HG03103 (cell line): ENCODE measurements at regions not wholly inside any gene's neighbourhood (a gene's known extent, or its start where the extent isn't known, plus 50 kb on each side); places are given as distances from the start of the nearest gene placed in this dataset.
"Not testable (repeated sequence)": the region's sequence is repeated elsewhere in the genome, so short reads cannot be mapped to it uniquely, and the experiment has no call there.

Experiments
- ATAC-seq: cut with Tn5 transposase; IDR thresholded peaks from one replicate; pipeline ENCODE4 v1.9.1; 2021; ENCODE audit warnings: low read depth; ENCODE audit not compliant: unreplicated experiment

GRCh38 chr7:131654668-131655326 lies 98.4 kb upstream of the PODXL start:
- ATAC-seq: peak; percentile 88

GRCh38 chr7:131654249-131654558 lies 97.8 kb upstream of the PODXL start:
- no peak for ATAC-seq

- no peak for ATAC-seq
These were observed 97.2 kb upstream of the PODXL start for GRCh38 chr7:131653418-131654248.

GRCh38 chr7:131652934-131653333 lies 96.5 kb upstream of the PODXL start:
- no peak for ATAC-seq

- no peak for ATAC-seq
These were observed 95.8 kb upstream of the PODXL start for GRCh38 chr7:131652194-131652593.

- no peak for ATAC-seq
These were observed 93.5 kb upstream of the PODXL start for GRCh38 chr7:131649879-131650278.

- ATAC-seq: no peak
These were observed 92.6 kb upstream of the PODXL start for GRCh38 chr7:131649003-131649541.

- ATAC-seq: no peak
These were observed 92.1 kb upstream of the PODXL start for GRCh38 chr7:131648491-131648890.

- ATAC-seq: no peak
These were observed 89.8 kb upstream of the PODXL start for GRCh38 chr7:131646203-131646602.

- no peak for ATAC-seq
These were observed 86.0 kb upstream of the PODXL start for GRCh38 chr7:131642429-131642828.

GRCh38 chr7:131640686-131641085 lies 84.3 kb upstream of the PODXL start:
- no peak for ATAC-seq

- no peak for ATAC-seq
These were observed 82.4 kb upstream of the PODXL start for GRCh38 chr7:131638641-131639430.

GRCh38 chr7:131637859-131638258 lies 81.4 kb upstream of the PODXL start:
- ATAC-seq: no peak

- no peak for ATAC-seq
These were observed 79.7 kb upstream of the PODXL start for GRCh38 chr7:131636092-131636491.

GRCh38 chr7:131634197-131634596 lies 77.8 kb upstream of the PODXL start:
- not testable (repeated sequence) for ATAC-seq

GRCh38 chr7:131633342-131633843 lies 77.0 kb upstream of the PODXL start:
- no peak for ATAC-seq

GRCh38 chr7:131630427-131630826 lies 74.0 kb upstream of the PODXL start:
- no peak for ATAC-seq

- ATAC-seq: no peak
These were observed 72.9 kb upstream of the PODXL start for GRCh38 chr7:131629217-131629882.

GRCh38 chr7:131628634-131629033 lies 72.2 kb upstream of the PODXL start:
- ATAC-seq: no peak

- no peak for ATAC-seq
These were observed 71.3 kb upstream of the PODXL start for GRCh38 chr7:131627735-131628190.
